HK-2 (cell line): ENCODE measurements at regions not wholly inside any gene's neighbourhood (a gene's known extent, or its start where the extent isn't known, plus 50 kb on each side); places are given as distances from the start of the nearest gene placed in this dataset.
"Not testable (repeated sequence)": the region's sequence is repeated elsewhere in the genome, so short reads cannot be mapped to it uniquely, and the experiment has no call there.

ENCODE experiments used
- DNase-seq: peaks from one replicate; pipeline ENCODE4 v3.0.0-alpha.2; 2018; ENCODE audit not compliant: unreplicated experiment

DNA sequence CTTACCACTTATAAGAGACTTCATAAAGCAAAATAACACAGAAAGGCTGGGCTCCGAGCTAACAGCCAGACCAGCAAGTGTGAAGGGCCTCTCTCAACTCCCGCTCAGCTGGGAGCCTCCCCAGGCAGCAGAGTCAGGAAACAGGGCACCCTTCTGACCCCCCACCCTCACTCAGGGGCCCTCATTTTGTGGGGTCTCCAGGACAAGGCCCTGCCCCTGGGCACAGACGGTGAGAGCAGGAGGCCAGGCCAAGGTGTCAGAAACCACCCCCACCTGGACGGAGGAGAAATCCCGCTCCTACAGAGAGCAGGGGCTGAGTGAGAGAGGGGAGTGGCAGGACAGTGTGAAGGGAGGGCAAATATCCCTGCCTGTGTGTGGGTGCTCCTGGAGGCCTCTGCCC, 135.8 kb upstream of the FOXD4L5 start:
- DNase-seq = no peak

DNA sequence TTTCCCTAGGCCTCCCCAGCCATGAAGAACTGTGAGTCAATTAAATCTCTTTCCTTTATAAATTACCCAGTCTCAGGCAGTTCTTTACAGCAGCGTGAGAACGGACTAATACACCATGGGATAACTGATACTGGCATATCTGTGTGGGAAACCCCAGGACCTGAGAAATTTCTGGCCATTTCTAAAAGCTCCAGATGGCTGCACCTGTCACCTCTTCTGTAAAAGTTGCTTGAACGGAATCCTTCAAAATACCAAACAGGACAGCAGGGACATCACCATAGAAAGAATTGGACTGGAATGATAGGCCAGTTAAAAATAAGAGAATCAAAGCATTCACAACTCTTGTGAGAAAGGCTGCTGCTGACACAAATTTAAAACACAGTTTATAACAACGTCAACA, 134.0 kb upstream of the FOXD4L5 start:
- not testable (repeated sequence) for DNase-seq

DNA sequence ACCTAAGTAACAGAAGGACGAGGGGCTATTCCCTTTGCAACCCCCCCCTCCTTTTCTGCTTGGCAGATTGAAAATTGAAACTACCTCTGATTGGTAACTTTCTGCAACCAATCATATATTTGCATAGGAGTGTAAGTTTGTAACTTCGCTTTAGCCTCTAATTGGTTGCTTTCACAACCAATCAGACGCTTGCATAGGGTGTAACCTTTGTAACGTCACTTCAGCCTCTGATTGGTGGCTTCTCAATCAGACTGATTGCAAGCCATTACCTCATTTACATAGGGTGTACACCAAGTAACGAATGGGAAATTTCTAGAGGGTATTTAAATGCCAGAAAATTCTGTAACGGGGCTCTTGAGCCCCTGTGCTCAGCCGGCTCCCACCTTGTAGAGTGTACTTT, 131.9 kb upstream of the FOXD4L5 start:
- DNase-seq = not testable (repeated sequence)

DNA sequence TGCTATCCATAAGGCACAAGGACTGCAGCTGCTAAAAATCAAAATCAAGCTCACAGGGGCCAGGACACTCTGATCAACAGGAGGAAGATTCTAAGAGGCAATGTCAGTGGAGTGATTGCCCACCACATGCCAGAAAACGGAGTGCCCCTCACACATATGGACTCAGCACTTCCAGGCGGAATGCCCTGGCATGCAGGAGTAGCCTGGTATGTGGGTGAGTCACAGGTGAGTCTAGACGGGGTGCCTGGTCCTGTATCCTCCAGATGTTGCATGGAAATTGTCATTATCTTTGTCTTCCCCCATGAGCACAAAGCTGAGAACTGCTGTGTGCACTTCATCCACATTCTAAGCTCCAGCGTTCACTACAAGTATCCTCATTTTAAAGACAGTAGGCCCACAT, 129.2 kb upstream of the FOXD4L5 start:
- not testable (repeated sequence) for DNase-seq

DNA sequence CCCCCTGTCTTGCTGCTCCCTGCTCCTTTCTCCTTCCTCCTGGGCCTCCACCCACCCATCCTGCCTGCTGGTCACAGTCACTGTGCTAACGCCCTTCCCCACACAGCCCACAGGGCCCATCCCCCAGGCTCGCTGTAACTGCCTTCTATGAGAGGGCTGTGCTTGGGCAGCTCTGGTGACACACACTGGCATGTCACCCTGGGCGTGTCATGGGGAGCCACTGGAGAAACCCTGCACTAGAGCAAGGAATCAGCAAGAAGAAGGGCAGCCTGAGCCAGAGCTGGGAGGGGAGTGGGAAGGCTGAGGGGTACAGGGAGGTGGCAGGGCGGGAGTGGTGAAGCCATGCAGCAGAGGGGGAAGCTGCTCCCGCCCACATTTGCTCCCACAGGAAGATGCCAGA, 128.4 kb upstream of the FOXD4L5 start:
- DNase-seq = not testable (repeated sequence)

DNA sequence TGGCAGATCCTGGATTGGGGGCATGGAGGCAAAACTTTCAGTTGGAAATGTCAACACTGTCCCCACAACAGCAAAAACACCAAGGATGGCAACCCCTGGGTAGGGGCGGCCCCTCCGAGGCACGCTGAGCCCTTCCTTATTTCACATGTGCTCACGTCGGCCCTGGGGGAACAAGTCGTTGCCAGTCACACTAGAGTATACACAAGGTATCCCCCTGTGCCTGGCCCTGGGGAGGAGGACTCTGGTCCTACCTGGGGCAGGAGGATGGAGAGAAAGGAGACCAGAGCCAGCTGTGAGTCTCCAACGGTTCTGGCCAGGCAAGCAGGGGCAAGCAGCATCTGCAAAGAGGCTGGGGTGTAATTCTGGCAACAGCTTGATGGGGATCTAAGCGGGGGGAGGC, 126.9 kb upstream of the FOXD4L5 start:
- no peak for DNase-seq

DNA sequence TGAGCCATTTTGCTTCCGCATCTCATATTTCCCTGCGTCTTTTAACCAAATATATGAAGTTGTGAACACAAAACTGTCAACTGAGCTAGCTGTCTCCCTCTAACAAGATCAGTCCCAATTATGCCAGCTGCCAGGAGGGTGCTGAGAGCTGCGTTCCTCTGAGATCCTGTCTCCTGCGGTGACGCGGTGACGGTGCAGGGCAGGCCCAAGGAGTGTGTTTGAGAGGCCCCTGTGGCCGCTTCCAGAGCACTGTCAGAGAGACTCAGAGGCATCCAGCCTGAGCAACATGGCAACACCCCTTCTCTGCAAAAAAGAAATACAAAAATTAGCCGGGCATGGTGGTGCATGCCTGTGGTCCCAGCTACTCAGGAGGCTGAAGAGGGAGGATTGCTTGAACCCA, 126.3 kb upstream of the FOXD4L5 start:
- DNase-seq = no peak

DNA sequence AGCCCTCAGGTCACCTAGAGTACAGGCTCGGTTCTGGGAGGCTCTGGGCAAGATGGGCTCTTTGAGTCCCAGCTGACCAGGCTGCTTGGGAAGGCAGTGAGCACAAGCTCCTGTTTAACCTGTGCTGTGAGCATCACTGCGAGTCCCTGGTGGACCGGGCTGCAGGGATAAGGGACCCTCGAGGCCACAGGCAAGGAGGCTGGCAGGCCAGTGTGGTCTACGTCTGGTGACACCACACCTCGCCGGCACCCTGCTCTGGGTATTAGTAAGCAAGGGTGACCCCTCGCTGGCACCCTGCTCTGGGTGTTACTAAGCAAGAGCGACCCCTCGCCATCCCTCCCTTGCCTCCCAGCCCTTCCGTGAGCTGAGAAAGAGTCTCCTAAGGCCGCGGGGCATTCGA, 125.9 kb upstream of the FOXD4L5 start:
- DNase-seq = no peak

DNA sequence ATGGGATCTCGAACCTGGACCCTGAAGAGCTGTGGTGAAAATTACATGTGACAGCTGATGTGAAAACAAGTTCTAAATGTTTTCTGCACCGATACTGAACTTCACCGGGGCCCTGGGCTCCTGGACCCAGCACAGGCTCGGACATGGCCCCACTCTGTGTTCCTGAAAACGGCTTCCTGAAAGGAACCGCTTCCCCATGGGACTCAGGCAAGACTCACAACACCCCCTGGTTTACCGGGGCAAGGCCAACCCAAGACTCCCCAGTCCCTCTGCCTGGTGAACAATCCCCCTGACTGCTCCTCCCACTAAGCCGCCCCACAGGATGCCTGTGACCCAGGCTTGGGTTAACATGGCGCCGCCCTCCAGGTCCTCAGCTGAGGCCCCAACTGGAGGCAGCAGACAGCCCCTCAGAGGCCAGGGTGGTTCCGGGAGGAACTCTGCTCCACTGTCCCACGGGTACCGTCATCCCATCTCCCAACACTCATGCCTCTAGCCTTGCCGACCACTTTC, 124.5 kb upstream of the FOXD4L5 start:
- no peak for DNase-seq

DNA sequence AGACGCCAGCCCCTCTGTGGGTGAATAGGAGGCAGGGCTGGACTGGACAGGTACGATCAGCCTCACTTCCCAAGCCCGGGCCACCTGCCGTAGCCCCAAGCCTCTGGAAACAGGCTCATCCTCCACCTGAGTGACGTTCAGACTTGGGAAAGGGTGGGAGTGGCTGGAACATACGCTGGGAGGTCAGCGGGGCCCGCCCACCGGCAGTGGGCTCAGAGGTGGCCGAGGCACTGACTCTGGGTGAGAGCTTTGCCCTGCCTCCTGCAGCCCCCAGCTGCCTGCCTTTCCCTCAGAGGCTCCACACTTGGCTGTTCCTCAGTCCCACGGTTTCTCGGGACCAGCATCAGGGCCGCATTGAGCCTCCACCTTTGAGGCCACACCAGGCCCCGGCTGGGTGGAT, 123.8 kb upstream of the FOXD4L5 start:
- DNase-seq = not testable (repeated sequence)

DNA sequence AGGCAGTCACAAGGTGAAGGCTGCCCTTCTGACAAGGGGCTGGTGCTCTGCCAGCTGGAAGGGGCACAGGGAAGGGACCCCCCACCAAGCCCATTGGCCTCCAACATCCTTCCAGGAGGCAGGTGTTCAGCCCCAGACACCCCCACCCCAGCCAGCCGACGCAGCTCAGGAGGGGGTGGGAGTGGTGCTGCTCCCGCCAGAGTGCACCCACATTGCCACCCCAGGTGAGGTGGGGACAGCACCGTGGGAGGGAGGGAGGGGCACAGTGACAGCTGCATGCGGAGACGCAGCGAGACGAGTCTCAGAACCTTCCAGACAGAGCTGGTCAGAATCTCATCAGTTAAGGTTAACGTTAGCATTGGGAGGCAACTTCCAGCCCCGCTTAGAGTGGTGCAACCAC, 121.6 kb upstream of the FOXD4L5 start:
- DNase-seq = not testable (repeated sequence)

DNA sequence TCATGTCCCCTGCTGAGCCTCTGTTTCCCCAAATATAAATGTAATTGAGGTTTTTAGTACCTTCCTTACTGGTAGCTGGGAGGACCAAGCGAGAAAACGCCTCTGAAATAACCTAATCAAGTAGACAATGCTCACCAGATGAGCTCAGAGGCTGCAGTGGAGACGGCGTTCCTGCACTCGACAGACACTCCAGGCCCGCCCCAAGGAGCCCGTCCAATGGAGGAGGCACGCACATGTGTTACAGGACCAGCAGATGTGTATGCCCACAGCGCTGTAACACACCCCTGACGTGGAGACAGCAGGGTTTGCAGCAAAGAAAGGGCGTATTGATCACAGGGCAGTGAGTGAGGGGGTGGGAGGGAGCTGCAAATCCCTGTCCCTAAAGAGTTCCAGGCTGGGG, 120.8 kb upstream of the FOXD4L5 start:
- DNase-seq = not testable (repeated sequence)

DNA sequence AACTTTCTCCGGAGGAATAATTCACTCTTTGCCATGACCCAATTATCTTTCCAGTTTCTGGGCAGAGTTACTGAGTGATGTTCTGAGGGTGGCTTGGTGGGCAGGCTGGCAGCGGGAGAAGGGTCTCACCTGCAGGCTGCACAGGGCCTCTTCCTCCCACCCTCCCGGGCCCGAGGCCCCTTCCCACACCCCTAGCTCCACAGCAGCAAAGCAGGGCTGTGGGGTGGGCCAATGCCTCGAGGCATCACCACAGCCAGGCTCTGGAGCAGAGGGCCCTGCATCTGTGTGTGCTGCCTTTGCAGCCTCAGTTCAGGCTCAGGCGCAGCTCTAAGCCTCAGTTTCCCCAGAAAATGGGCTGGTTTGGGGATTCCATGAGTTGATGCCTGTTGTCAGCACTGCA, 120.2 kb upstream of the FOXD4L5 start:
- no peak for DNase-seq

DNA sequence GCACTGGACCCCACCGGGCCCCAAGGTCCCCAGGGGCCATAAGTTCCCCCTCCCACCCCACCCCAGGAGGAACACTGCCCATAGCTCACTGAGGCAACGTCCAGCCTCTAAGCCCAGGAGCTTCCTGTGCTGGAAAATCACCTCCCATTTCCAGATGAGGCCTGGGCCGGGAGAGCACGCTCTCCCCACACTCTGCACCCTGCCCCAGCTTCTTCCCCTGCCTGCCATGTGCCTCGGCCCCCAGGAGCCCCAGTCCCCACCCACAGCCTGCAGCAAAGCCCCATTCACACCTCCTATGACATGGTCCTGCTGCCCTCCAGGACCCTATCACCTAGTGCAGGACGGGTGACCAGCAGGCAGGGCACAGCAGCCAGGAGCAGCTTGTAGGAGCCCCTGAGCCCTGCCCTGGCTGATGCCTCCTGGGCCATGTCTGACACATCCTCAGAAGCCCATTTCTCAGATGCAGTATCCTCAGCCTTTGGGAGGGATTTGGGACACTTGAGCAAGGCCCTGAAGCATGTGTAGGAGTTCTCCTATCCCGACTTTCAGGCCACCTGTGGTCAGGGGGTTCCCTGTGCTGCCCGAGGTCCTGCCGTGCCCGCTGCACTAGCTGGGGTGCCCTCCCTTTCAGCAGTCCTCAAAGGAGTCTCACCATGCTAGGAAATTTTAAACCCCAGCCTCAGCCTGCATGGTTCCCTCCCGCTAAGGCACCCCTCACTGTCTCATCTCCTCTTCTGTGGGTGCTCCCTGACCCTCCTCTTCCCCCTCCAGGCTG, 119.4 kb upstream of the FOXD4L5 start:
- no peak for DNase-seq

DNA sequence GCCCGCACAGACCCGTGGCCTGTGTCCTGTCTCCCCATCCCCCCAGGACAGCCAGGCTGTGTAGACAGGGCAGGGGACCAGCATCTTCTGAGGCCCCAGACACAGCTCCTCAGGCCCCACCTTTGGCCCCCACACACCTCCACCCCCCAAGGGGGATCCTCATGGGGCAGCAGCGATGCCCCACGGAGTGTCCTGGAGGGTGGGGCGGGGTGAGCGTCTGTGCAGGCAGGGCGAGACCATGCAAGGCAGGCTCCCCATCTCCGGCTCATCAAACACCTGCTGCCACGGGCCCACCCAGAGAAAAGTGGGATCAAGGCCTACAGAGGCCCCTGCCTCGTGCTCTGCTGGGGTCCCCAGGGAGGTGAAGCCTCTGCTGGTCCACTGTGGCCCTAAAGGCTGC, 118.7 kb upstream of the FOXD4L5 start:
- DNase-seq = no peak

DNA sequence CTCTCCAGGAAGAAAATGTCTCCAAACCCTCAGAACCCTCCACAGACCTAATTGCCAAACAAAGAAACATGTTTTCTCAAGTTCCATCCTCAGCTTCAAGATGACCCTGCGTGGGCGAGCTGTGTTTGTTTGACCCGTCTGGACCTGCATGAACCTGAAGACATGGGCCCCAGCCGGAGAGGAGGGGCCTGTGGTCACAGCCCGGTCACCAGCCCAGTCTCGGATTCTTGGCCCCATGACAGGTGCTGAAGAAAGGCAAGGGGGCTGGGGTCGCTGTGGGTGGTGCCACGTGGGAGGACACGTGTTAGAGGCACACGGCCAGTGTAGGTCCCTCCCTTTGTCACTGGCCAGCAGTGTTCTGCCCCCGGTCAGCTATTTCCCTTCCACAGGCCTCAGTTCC, 118.1 kb upstream of the FOXD4L5 start:
- DNase-seq = not testable (repeated sequence)

DNA sequence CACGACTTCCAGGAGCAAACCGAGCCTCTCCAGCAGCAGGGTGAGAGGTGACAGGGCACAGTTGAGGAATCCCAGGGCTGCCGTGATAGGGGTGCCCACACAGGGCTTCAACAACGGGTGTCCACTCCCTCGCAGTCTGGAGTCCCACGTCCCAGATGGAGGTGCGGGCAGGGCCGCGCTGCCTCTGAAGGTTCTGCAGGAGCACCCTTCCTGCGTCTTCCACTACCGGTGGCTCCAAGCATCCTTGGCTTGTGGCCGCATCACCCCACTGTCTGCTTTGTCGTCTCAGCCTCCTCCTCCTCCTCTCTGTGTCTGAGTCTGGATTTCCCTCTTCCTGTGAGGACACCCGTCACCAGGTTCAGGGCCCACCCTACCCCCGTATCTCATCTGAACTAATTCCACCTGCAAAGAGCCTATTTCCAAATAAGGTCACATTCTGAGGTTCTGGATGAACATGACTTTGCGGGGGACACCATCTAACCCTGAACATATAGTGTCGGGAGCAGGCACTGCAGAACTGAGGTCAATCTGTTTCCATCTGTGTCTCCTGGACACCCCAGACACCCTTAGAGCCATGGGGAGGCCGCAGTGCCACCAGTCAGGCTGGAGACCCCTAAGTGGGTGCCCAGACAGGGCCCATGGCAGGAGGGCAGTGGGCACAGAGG, 117.3 kb upstream of the FOXD4L5 start:
- DNase-seq = not testable (repeated sequence)

DNA sequence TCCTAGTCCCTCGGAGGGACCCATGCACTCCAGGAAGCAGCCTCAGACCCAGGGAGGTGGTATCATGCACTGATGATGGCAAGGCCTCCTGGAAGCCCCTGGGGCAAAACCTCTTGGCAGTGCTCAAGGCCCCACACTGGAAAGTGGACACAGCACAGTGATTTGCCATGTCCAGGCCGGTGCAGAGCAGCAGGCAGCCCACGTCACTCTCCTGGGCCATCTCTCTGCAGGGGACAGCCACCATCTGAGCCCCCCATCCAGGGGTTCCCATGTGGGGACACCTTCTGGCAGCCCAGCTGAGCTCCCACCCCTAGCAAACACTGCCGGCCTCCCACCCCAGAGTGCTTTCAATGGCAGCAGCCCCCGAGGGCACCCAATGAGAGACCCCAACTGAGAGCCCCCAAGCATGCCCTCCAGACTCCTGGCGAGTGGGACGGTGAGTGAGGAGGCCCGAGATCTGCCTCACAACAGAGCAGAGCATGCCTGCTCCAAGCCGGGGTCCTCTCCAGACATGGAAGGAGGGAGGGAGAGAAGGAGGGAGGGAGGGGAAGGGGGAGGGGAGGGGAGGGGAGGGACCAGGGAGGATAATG, 116.5 kb upstream of the FOXD4L5 start:
- not testable (repeated sequence) for DNase-seq

DNA sequence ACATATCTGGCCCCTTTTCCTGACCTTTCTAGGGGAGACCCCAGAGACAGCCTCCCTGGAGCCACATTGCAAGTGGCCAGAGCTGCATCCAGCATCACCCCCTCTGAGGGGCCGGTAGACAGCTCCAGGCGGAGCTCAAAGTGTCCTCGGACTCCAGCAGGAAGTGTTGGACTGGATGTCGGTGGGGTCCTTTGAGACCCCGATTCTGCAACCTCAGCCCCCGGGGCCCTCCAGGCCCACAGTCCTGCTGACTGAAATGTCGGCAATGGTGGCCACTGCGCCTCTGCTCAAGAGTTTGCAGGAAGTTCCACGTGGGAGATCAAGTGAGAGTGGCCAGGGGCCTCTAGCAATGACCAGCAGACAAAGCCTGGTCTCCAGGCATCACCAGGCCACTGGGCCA, 115.9 kb upstream of the FOXD4L5 start:
- no peak for DNase-seq

DNA sequence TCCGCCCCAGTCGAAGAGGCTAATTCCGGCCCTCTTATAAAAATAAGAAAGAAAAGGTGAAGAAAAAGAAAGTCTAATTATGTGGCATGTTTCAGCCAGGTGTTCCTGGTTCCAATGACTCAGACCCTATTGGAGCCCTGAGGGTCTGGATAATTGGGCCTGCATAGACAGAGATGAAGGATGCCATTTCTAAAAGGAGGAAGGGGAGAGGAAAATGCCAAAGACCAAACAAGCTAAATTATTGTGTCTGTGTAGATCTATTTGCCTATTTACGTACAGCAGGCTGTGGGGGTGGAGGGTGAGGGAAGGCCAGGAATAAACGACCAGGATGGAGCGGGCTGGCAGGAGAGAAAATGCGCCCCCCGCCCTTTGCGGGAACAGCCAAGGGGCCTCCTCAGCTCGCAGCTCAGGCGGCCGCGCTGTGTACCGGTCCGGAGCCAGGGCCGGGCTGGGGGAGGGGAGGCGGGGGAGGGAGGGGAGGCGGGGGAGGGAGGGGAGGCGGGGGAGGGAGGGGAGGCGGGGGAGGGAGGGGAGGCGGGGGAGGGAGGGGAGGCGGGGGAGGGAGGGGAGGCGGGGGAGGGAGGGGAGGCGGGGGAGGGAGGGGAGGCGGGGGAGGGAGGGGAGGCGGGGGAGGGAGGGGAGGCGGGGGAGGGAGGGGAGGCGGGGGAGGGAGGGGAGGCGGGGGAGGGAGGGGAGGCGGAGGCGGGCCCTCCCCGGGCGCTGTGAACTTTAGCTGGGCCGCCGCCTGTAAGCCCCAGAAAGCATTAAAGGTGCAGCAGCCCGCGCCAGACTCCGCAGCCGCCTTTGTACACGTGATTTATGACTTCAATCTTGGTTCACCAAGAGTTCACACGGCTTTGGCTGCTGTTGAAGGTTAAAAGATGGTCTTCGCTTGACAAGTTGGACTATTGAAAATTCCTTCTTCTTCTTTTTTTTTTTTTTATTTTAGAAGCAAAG, 113.0 kb upstream of the FOXD4L5 start:
- DNase-seq = not testable (repeated sequence)

DNA sequence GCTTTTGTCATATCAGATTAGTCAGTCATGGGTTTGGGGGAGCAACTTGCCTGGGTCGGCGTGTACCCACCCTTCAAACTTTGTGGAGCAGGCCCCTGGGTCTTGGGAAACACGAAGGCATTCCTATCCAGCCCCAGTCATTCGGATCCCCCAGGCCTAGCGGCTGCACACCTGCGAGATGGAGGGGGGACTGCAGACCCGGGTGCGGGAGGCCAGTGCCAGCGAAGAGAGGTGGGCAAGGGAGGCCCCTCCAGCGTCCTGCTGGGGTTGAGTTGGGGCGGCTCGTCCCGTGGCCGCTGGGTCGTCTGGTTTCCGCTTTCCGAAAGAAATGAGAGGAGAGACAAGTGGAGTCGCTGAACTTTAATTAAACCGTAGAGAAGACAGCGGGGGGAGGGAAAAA, 112.2 kb upstream of the FOXD4L5 start:
- not testable (repeated sequence) for DNase-seq

DNA sequence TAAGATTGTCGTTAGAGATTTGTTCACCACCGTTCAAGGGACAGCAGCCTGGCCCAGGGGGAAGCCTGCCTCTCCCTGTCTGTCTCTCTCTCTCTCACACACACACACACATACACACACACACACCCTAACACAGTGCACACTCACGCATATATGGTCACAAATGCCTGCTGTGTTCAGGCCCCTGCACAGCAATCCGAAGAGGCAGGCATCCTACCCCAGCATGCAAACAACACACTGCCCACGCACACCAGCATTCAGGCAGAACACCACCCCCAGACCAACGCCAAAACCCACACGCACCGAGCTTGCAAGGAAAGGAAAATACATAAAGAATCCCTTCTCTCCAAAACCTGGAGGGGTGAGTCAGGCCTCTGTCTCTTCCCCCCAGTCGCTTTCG, 111.6 kb upstream of the FOXD4L5 start:
- not testable (repeated sequence) for DNase-seq
